ENCODE measurements at regions not wholly inside any gene's neighbourhood (a gene's known extent, or its start where the extent isn't known, plus 50 kb on each side); places are given as distances from the start of the nearest gene placed in this dataset.

GRCh38 chr6:144843701-144844100, 558.6 kb downstream of the UTRN start:
- no peaks in the 10 kb centered on the region for H4K20me1 ChIP-seq (ENCODE audit: low read length)
- no peaks in the 10 kb centered on the region for H3K4me1 ChIP-seq (ENCODE audit: insufficient read depth, low read length)
- no peak overlapping the region for H3K4me3 ChIP-seq (ENCODE audit: low read length)
- DNase-seq (no peak), ATAC-seq (no peak)
- CTCF ChIA-PET = no interaction called here
- no peaks in the 10 kb centered on the region for H3K9me2 ChIP-seq (replicated peaks; ENCODE audit: low read length)
- H2AFZ ChIP-seq (ENCODE audit: low read length) = no peak overlapping the region
- H3K9ac ChIP-seq (ENCODE audit: low read length) = no peak overlapping the region
- H3K36me3 ChIP-seq (ENCODE audit: low read depth, low read length) = no peaks in the 10 kb centered on the region; the same call in 1 of the 2 replicates
- no peak overlapping the region for H3K27ac ChIP-seq (ENCODE audit: low read length)
- POLR2A ChIA-PET (ENCODE audit: unreplicated experiment) = no interaction called here
- intact Hi-C loops (cut with micrococcal nuclease) = no loop called here
- no peaks in the 10 kb centered on the region for H3F3A ChIP-seq (ENCODE audit: low read length, unreplicated experiment)
- TF ChIP-seq, protein P1, sequence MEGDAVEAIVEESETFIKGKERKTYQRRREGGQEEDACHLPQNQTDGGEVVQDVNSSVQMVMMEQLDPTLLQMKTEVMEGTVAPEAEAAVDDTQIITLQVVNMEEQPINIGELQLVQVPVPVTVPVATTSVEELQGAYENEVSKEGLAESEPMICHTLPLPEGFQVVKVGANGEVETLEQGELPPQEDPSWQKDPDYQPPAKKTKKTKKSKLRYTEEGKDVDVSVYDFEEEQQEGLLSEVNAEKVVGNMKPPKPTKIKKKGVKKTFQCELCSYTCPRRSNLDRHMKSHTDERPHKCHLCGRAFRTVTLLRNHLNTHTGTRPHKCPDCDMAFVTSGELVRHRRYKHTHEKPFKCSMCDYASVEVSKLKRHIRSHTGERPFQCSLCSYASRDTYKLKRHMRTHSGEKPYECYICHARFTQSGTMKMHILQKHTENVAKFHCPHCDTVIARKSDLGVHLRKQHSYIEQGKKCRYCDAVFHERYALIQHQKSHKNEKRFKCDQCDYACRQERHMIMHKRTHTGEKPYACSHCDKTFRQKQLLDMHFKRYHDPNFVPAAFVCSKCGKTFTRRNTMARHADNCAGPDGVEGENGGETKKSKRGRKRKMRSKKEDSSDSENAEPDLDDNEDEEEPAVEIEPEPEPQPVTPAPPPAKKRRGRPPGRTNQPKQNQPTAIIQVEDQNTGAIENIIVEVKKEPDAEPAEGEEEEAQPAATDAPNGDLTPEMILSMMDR (conservative IDR thresholded peaks at IDR 0.05; ENCODE audit: low read depth, low read length) = no peak
- TF ChIP-seq EZH2 (IDR thresholded peaks at IDR 0.05; ENCODE audit: low read length, unreplicated experiment) = no peak
- TF ChIP-seq EZH2phosphoT487 (IDR thresholded peaks at IDR 0.05; ENCODE audit: borderline replicate concordance, low read length) = no peak
- H3K27me3 ChIP-seq (ENCODE audit: low read length) = no peaks in the 10 kb centered on the region
- H3K9me3 ChIP-seq (ENCODE audit: low read length) = no peaks in the 10 kb centered on the region
- no TSS peak for BruUV-seq (replicated peaks)
- H3K79me2 ChIP-seq (ENCODE audit: low read length) = no peaks in the 10 kb centered on the region
- H3K4me2 ChIP-seq (ENCODE audit: low read length) = no peak overlapping the region

DNA sequence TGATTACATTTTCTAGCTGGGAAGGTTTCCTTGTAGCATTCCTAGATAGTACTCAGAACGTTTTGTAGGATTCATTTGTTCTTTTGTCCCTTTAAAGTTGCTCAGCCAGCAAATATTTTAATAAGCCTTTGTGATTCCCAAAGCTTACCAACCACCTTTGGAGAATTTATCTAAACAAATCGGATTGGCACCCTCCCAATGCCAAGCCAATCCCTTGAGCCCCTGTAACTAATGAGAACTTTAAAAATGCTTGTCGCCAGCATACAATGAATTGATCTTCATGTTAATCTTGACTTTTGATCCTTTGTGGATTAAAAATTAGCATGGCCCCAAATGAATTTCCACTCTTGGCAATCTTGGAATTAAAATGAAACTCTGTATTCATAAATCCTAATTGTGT, 559.5 kb downstream of the UTRN start:
- Histone ChIP-seq H3K36me3 (ENCODE audit: low read depth, low read length) (no peaks in the 10 kb centered on the region; the same call in 1 of the 2 replicates), H2AFZ (ENCODE audit: low read length) (no peak overlapping the region), H3K4me2 (ENCODE audit: low read length) (no peak overlapping the region), H3K9me3 (ENCODE audit: low read length) (no peaks in the 10 kb centered on the region), H3K9ac (ENCODE audit: low read length) (no peak overlapping the region), H3K4me3 (ENCODE audit: low read length) (no peak overlapping the region), H3K9me2 (replicated peaks; ENCODE audit: low read length) (no peaks in the 10 kb centered on the region), H3F3A (ENCODE audit: low read length, unreplicated experiment) (no peaks in the 10 kb centered on the region), H3K4me1 (ENCODE audit: insufficient read depth, low read length) (no peaks in the 10 kb centered on the region), H4K20me1 (ENCODE audit: low read length) (no peaks in the 10 kb centered on the region), H3K27me3 (ENCODE audit: low read length) (no peaks in the 10 kb centered on the region), H3K27ac (ENCODE audit: low read length) (no peak overlapping the region), H3K79me2 (ENCODE audit: low read length) (no peaks in the 10 kb centered on the region)
- ChIA-PET CTCF (no interaction called here), POLR2A (ENCODE audit: unreplicated experiment) (no interaction called here)
- TF ChIP-seq, protein P1 (conservative IDR thresholded peaks at IDR 0.05; ENCODE audit: low read depth, low read length) = no peak
- no peak for TF ChIP-seq EZH2phosphoT487 (IDR thresholded peaks at IDR 0.05; ENCODE audit: borderline replicate concordance, low read length)
- DNase-seq (no peak), ATAC-seq (no peak)
- intact Hi-C loops (cut with micrococcal nuclease) = no loop called here
- no TSS peak for BruUV-seq (replicated peaks)

DNA sequence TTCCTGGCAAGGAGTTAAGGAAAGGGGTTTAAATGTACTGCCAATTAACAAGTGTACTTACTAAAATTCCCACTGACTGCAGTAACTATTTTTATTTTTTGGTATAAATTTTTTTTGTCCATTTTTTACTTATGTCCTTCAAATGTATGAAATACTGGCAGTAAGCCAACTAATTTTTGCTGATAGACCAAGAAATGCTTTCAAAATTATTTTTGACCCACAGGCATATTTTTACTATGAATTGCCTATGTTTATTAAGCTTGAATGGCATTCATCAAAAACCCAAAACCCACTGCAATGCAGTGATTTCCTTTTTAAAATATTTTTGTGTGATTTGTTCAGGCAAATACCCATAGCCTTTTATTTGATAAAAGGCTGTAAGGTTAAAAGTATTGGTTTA, 560.1 kb downstream of the UTRN start:
- Histone ChIP-seq H4K20me1 (ENCODE audit: low read length) (no peaks in the 10 kb centered on the region), H3K4me3 (ENCODE audit: low read length) (no peak overlapping the region), H3K79me2 (ENCODE audit: low read length) (no peaks in the 10 kb centered on the region), H3K27ac (ENCODE audit: low read length) (no peak overlapping the region), H3F3A (ENCODE audit: low read length, unreplicated experiment) (no peaks in the 10 kb centered on the region), H3K9me2 (replicated peaks; ENCODE audit: low read length) (no peaks in the 10 kb centered on the region), H3K9me3 (ENCODE audit: low read length) (no peaks in the 10 kb centered on the region), H3K36me3 (ENCODE audit: low read depth, low read length) (no peaks in the 10 kb centered on the region; the same call in 1 of the 2 replicates), H3K4me2 (ENCODE audit: low read length) (no peak overlapping the region), H2AFZ (ENCODE audit: low read length) (no peak overlapping the region), H3K27me3 (ENCODE audit: low read length) (no peaks in the 10 kb centered on the region), H3K9ac (ENCODE audit: low read length) (no peak overlapping the region), H3K4me1 (ENCODE audit: insufficient read depth, low read length) (no peaks in the 10 kb centered on the region)
- no peak for TF ChIP-seq EZH2phosphoT487 (IDR thresholded peaks at IDR 0.05; ENCODE audit: borderline replicate concordance, low read length)
- TF ChIP-seq EZH2 (IDR thresholded peaks at IDR 0.05; ENCODE audit: low read length, unreplicated experiment) = no peak
- TF ChIP-seq, protein P1 (conservative IDR thresholded peaks at IDR 0.05; ENCODE audit: low read depth, low read length) = no peak
- ChIA-PET CTCF (no interaction called here), POLR2A (ENCODE audit: unreplicated experiment) (no interaction called here)
- no TSS peak for BruUV-seq (replicated peaks)
- intact Hi-C loops (cut with micrococcal nuclease) = no loop called here
- DNase-seq (no peak), ATAC-seq (no peak)

All from PC-3 (cell line).